GM19099 (cell line): ENCODE measurements at regions not wholly inside any gene's neighbourhood (a gene's known extent, or its start where the extent isn't known, plus 50 kb on each side); places are given as distances from the start of the nearest gene placed in this dataset.

Source experiments
- POLR2A ChIP-seq: IDR thresholded peaks from 3 replicates; pipeline ENCODE4 v1.6.1; 2011; ENCODE audit warnings: low read depth; ENCODE audit not compliant: insufficient read length; ENCODE audit errors: extremely low read depth

- no peak for TF ChIP-seq POLR2A
Observed at GRCh38 chr13:90896002-90896401, 451.5 kb upstream of the MIR17HG start.

GRCh38 chr13:90898811-90899210, 448.7 kb upstream of the MIR17HG start:
- TF ChIP-seq POLR2A: no peak

- no peak for TF ChIP-seq POLR2A
Observed at GRCh38 chr13:90899416-90899815, 448.1 kb upstream of the MIR17HG start.

GRCh38 chr13:90902255-90902654, 445.2 kb upstream of the MIR17HG start:
- no peak for TF ChIP-seq POLR2A

- TF ChIP-seq POLR2A: no peak
Observed at GRCh38 chr13:90906554-90906953, 440.9 kb upstream of the MIR17HG start.

GRCh38 chr13:90908792-90909191, 438.7 kb upstream of the MIR17HG start:
- no peak for TF ChIP-seq POLR2A

- TF ChIP-seq POLR2A: no peak
Observed at GRCh38 chr13:90910018-90910639, 437.4 kb upstream of the MIR17HG start.

GRCh38 chr13:90912247-90912646, 435.2 kb upstream of the MIR17HG start:
- no peak for TF ChIP-seq POLR2A

- no peak for TF ChIP-seq POLR2A
Observed at GRCh38 chr13:90918536-90918935, 429.0 kb upstream of the MIR17HG start.

GRCh38 chr13:90919153-90919552, 428.3 kb upstream of the MIR17HG start:
- TF ChIP-seq POLR2A: no peak

GRCh38 chr13:90926459-90926858, 421.0 kb upstream of the MIR17HG start:
- TF ChIP-seq POLR2A: no peak

GRCh38 chr13:90928109-90928508, 419.4 kb upstream of the MIR17HG start:
- TF ChIP-seq POLR2A: no peak

GRCh38 chr13:90933097-90933826, 414.2 kb upstream of the MIR17HG start:
- no peak for TF ChIP-seq POLR2A

GRCh38 chr13:90934741-90935140, 412.7 kb upstream of the MIR17HG start:
- TF ChIP-seq POLR2A: no peak

- no peak for TF ChIP-seq POLR2A
Observed at GRCh38 chr13:90938848-90939247, 408.6 kb upstream of the MIR17HG start.

GRCh38 chr13:90943946-90944345, 403.5 kb upstream of the MIR17HG start:
- TF ChIP-seq POLR2A: no peak
